H9 (cell line): ENCODE measurements at regions not wholly inside any gene's neighbourhood (a gene's known extent, or its start where the extent isn't known, plus 50 kb on each side); places are given as distances from the start of the nearest gene placed in this dataset.

ENCODE experiments used
- DNase-seq: peaks from one replicate; pipeline ENCODE4 v3.0.0-alpha.2; 2017
- H2AFZ ChIP-seq: one replicate; pipeline ENCODE4 v1.6.1; 2013; ENCODE audit warnings: mild to moderate bottlenecking, low read length, control low read depth, moderate library complexity
- H2AK5ac ChIP-seq: 2 replicates; pipeline ENCODE4 v1.6.1; 2013; ENCODE audit warnings: low read length, control low read depth, mixed read lengths; ENCODE audit not compliant: insufficient read length
- H2BK120ac ChIP-seq: one replicate; pipeline ENCODE4 v1.6.1; 2013; ENCODE audit warnings: low read depth, mild to moderate bottlenecking, low read length, control low read depth, inconsistent platforms; ENCODE audit not compliant: poor library complexity, severe bottlenecking
- H2BK12ac ChIP-seq: 2 replicates; pipeline ENCODE4 v1.6.1; 2013; ENCODE audit warnings: low read length, control low read depth, mixed read lengths, low read depth; ENCODE audit not compliant: insufficient read length
- H2BK15ac ChIP-seq: 2 replicates; pipeline ENCODE4 v1.6.1; 2013; ENCODE audit warnings: low read depth, low read length, control low read depth
- H2BK20ac ChIP-seq: one replicate; pipeline ENCODE4 v1.6.1; 2013; ENCODE audit warnings: low read depth, mild to moderate bottlenecking, low read length, control low read depth, inconsistent platforms; ENCODE audit not compliant: poor library complexity, severe bottlenecking
- H2BK5ac ChIP-seq: 2 replicates; pipeline ENCODE4 v1.6.1; 2013; ENCODE audit warnings: low read length, control low read depth, mixed read lengths; ENCODE audit not compliant: insufficient read length
- H3K14ac ChIP-seq: 2 replicates; pipeline ENCODE4 v1.6.1; 2013; ENCODE audit warnings: low read length, control low read depth; ENCODE audit not compliant: insufficient read depth
- H3K18ac ChIP-seq: 2 replicates; pipeline ENCODE4 v1.6.1; 2013; ENCODE audit warnings: low read depth, mild to moderate bottlenecking, mixed read lengths, low read length, control low read depth; ENCODE audit not compliant: insufficient read length
- H3K23ac ChIP-seq: 2 replicates; pipeline ENCODE4 v1.6.1; 2013; ENCODE audit warnings: low read length, control low read depth, mixed read lengths, low read depth; ENCODE audit not compliant: insufficient read length
- H3K23me2 ChIP-seq: 2 replicates; pipeline ENCODE4 v1.6.1; 2013; ENCODE audit warnings: low read depth, mild to moderate bottlenecking, mixed read lengths, low read length, control low read depth; ENCODE audit not compliant: insufficient read length, poor library complexity, severe bottlenecking
- H3K27ac ChIP-seq: 2 replicates; pipeline ENCODE4 v1.5.1; 2013; ENCODE audit warnings: low read length, control low read depth, mixed read lengths, low read depth; ENCODE audit not compliant: insufficient read length
- H3K27me3 ChIP-seq: 2 replicates; pipeline ENCODE4 v1.6.1; 2013; ENCODE audit warnings: low read length, control low read depth, inconsistent platforms; ENCODE audit not compliant: insufficient read depth
- H3K4ac ChIP-seq: 2 replicates; pipeline ENCODE4 v1.6.1; 2013; ENCODE audit warnings: low read depth, mild to moderate bottlenecking, control low read depth, inconsistent platforms, low read length, moderate library complexity
- H3K4me1 ChIP-seq: 2 replicates; pipeline ENCODE4 v1.6.1; 2013; ENCODE audit warnings: low read length, control low read depth, inconsistent platforms; ENCODE audit not compliant: insufficient read depth
- H3K4me2 ChIP-seq: 2 replicates; pipeline ENCODE4 v1.6.1; 2013; ENCODE audit warnings: low read length, control low read depth, mixed read lengths; ENCODE audit not compliant: insufficient read length, insufficient read depth
- H3K56ac ChIP-seq: 2 replicates; pipeline ENCODE4 v1.6.1; 2013; ENCODE audit warnings: low read depth, mild to moderate bottlenecking, mixed read lengths, low read length, control low read depth; ENCODE audit not compliant: insufficient read length
- H3K79me1 ChIP-seq: 2 replicates; pipeline ENCODE4 v1.6.1; 2013; ENCODE audit warnings: low read depth, mild to moderate bottlenecking, moderate library complexity, low read length, control low read depth, inconsistent platforms; ENCODE audit not compliant: insufficient read depth, poor library complexity, severe bottlenecking
- H3K79me2 ChIP-seq: 2 replicates; pipeline ENCODE4 v1.6.1; 2013; ENCODE audit warnings: low read length, control low read depth, inconsistent platforms; ENCODE audit not compliant: insufficient read depth
- H3K9ac ChIP-seq: 2 replicates; pipeline ENCODE4 v1.6.1; 2013; ENCODE audit warnings: low read length, control low read depth, mixed read lengths; ENCODE audit not compliant: insufficient read length; ENCODE audit errors: extremely low read depth
- H3K9me3 ChIP-seq: one replicate; pipeline ENCODE4 v1.6.1; 2013; ENCODE audit warnings: low read depth, low read length, inconsistent platforms; ENCODE audit not compliant: control insufficient read depth
- H3T11ph ChIP-seq: one replicate; pipeline ENCODE4 v1.6.1; 2013; ENCODE audit warnings: mild to moderate bottlenecking, low read length, control low read depth, inconsistent platforms
- H4K20me1 ChIP-seq: one replicate; pipeline ENCODE4 v1.6.1; 2013; ENCODE audit not compliant: control insufficient read depth, insufficient read length, insufficient read depth
- H4K5ac ChIP-seq: 2 replicates; pipeline ENCODE4 v1.6.1; 2013; ENCODE audit warnings: low read depth, mild to moderate bottlenecking, mixed read lengths, low read length, control low read depth; ENCODE audit not compliant: insufficient read length
- H4K8ac ChIP-seq: replicated peaks from 2 replicates; pipeline ENCODE4 v1.6.1; 2013; ENCODE audit warnings: low read length, control low read depth, mixed read lengths, low read depth; ENCODE audit not compliant: insufficient read length
- H4K91ac ChIP-seq: 2 replicates; pipeline ENCODE4 v1.6.1; 2013; ENCODE audit warnings: low read depth, mild to moderate bottlenecking, moderate library complexity, mixed read lengths, low read length, control low read depth; ENCODE audit not compliant: insufficient read length
- H3K27ac Mint-ChIP-seq, 3 experiments: 2 replicates in 2 of 3; 3 replicates in 1 of 3; pipeline ENCODE4 v1.8.0; 2020 to 2021; ENCODE audit warnings: mixed read lengths in 3 of 3, mild to moderate bottlenecking in 1 of 3, moderate library complexity in 1 of 3
- H3K27me3 Mint-ChIP-seq: 2 replicates; pipeline ENCODE4 v1.8.0; 2021; ENCODE audit warnings: low read depth, mild to moderate bottlenecking, moderate library complexity, mixed read lengths
- H3K36me3 Mint-ChIP-seq, 3 experiments: 2 replicates in 2 of 3; 3 replicates in 1 of 3; pipeline ENCODE4 v1.8.0; 2020 to 2021; ENCODE audit warnings: low read depth in 3 of 3, mixed read lengths in 3 of 3; ENCODE audit not compliant: insufficient read depth in 1 of 3
- H3K4me1 Mint-ChIP-seq, 2 experiments: 2 replicates each; pipeline ENCODE4 v1.8.0; 2020; ENCODE audit warnings: mixed read lengths in 2 of 2
- H3K4me3 Mint-ChIP-seq, 2 experiments: 2 replicates in 1 of 2; 3 replicates in 1 of 2; pipeline ENCODE4 v1.8.0; 2020 to 2021; ENCODE audit warnings: mild to moderate bottlenecking in 2 of 2, mixed read lengths in 2 of 2, moderate library complexity in 1 of 2
- H3K9me3 Mint-ChIP-seq, 2 experiments: 2 replicates in 1 of 2; 3 replicates in 1 of 2; pipeline ENCODE4 v1.8.0; 2020; ENCODE audit warnings: mild to moderate bottlenecking in 2 of 2, mixed read lengths in 2 of 2, moderate library complexity in 1 of 2
- TF ChIP-seq, protein P1 (sequence below): fragments of 200-600 bp; sonication (generic); conservative IDR thresholded peaks from 3 replicates; pipeline ENCODE4 v1.8.0; 2021; ENCODE audit warnings: antibody characterized with exemption, mild to moderate bottlenecking

- Histone ChIP-seq H3K23me2 (no peaks in the 10 kb centered on the region), H3K18ac (no peak overlapping the region), H2BK15ac (no peak overlapping the region), H4K20me1 (no peaks in the 10 kb centered on the region), H3K79me2 (no peaks in the 10 kb centered on the region), H4K5ac (no peak overlapping the region), H3K4me1 (no peaks in the 10 kb centered on the region), H3K27ac (no peak overlapping the region), H3K27me3 (no peaks in the 10 kb centered on the region), H4K8ac (no peak overlapping the region), H3K14ac (no peak overlapping the region), H2BK20ac (no peak overlapping the region), H2BK120ac (no peak overlapping the region), H3K4me2 (no peak overlapping the region), H3K23ac (no peak overlapping the region), H2BK12ac (no peak overlapping the region), H3K9me3 (no peaks in the 10 kb centered on the region), H3T11ph (no peak overlapping the region), H3K56ac (no peak overlapping the region), H2AK5ac (no peak overlapping the region), H3K79me1 (no peaks in the 10 kb centered on the region), H3K9ac (no peak overlapping the region), H3K4ac (no peak overlapping the region), H2BK5ac (no peak overlapping the region), H4K91ac (no peak overlapping the region), H2AFZ (no peak overlapping the region)
- Mint-ChIP-seq H3K4me1 (peaks cover 6 to 10% of the 10 kb centered on the region in 2 experiments), H3K27ac (no peak overlapping the region), H3K4me3 (no peak overlapping the region), H3K9me3 (peaks cover 5 to 12% of the 10 kb centered on the region in 2 experiments; a peak in 4 of 5 replicates), H3K27me3 (0 out of 2 replicates have a peak, but pooled peaks cover 1% of the 10 kb centered on the region), H3K36me3 (peaks cover 0 to 5% (median 1%) of the 10 kb centered on the region in 3 experiments; a peak in 2 of 7 replicates)
- TF ChIP-seq, protein P1, sequence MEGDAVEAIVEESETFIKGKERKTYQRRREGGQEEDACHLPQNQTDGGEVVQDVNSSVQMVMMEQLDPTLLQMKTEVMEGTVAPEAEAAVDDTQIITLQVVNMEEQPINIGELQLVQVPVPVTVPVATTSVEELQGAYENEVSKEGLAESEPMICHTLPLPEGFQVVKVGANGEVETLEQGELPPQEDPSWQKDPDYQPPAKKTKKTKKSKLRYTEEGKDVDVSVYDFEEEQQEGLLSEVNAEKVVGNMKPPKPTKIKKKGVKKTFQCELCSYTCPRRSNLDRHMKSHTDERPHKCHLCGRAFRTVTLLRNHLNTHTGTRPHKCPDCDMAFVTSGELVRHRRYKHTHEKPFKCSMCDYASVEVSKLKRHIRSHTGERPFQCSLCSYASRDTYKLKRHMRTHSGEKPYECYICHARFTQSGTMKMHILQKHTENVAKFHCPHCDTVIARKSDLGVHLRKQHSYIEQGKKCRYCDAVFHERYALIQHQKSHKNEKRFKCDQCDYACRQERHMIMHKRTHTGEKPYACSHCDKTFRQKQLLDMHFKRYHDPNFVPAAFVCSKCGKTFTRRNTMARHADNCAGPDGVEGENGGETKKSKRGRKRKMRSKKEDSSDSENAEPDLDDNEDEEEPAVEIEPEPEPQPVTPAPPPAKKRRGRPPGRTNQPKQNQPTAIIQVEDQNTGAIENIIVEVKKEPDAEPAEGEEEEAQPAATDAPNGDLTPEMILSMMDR: no peak
- DNase-seq: no peak
Measured at GRCh38 chr4:52421811-52422213, 237.3 kb downstream of the USP46 start.
